ENCODE measurements at regions not wholly inside any gene's neighbourhood (a gene's known extent, or its start where the extent isn't known, plus 50 kb on each side); places are given as distances from the start of the nearest gene placed in this dataset.

DNA sequence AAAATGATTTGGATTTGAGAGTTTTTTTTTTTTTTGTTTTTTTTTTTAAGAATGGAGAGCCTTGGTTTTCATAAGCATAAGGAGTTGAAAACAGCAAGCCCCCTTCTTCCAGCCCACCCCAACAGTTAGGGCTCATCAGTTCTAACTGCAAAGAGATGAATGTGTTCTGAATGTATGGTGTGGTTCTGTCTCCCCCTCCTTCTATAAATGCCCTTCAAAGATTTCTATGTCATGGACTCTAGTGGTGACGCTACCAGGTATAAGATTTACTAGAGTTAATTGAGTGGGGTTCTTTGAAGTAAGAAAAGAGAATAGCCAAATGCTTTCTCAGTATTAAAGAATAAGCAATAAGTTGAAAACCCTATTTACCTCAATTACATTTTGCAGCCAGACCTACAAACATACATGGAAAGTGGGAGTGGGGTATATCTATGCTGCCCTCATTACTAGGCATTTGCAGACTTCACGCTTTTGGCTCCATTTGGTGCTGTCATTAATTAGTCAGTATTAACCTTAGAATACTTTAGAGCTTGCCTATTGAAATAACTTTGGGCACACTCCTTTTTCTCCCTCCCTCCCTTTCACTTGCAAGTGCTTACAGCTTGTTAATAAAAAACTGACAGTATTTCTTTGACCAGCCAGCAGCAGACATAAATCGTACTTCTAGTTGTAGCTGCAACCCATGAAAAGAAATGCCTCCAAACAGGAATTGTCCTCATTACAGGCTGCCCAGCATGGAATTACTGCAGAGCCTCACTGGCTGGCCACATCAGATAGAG is 667.2 kb upstream of the ZNF608 start:
- TF ChIP-seq, protein P1, sequence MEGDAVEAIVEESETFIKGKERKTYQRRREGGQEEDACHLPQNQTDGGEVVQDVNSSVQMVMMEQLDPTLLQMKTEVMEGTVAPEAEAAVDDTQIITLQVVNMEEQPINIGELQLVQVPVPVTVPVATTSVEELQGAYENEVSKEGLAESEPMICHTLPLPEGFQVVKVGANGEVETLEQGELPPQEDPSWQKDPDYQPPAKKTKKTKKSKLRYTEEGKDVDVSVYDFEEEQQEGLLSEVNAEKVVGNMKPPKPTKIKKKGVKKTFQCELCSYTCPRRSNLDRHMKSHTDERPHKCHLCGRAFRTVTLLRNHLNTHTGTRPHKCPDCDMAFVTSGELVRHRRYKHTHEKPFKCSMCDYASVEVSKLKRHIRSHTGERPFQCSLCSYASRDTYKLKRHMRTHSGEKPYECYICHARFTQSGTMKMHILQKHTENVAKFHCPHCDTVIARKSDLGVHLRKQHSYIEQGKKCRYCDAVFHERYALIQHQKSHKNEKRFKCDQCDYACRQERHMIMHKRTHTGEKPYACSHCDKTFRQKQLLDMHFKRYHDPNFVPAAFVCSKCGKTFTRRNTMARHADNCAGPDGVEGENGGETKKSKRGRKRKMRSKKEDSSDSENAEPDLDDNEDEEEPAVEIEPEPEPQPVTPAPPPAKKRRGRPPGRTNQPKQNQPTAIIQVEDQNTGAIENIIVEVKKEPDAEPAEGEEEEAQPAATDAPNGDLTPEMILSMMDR (IDR thresholded peaks at IDR 0.05), result no peak
- no peak for TF ChIP-seq POLR2A (IDR thresholded peaks at IDR 0.05)
- DNase-seq (ENCODE audit: low spot score in 2 of 2), result no peak
- intact Hi-C loops (cut with DNase I; ENCODE audit: low total_unique reads), result no loop called here
- 75 to 78% methylated on average over 3 of the region's 3 CpGs for WGBS, 2 donors
- no peak overlapping the region for H3K4me3 ChIP-seq (ENCODE audit: low read depth, poor library complexity, severe bottlenecking)

DNA sequence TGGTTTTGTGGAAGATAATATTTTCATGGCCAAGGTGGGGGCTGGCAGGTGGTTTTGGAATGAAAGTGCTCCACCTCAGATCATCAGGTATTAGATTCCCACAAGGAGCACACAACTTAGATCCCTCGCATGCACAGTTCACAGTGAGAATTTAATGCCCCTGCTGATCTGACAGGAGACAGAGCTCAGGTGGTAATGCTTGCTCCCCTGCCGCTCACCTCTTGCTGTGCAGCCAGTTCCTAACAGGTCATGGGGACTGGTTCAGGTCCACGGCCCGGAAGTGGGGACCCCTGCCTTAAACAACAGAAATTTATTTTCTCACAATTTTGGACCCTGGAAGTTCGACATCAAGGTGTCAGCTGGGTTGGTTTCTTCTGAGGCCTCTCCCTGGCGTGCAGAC is 668.7 kb upstream of the ZNF608 start:
- DNase-seq (ENCODE audit: low spot score in 2 of 2), result no peak
- intact Hi-C loops (cut with DNase I; ENCODE audit: low total_unique reads), result no loop called here
- H3K4me3 ChIP-seq (ENCODE audit: low read depth, poor library complexity, severe bottlenecking), result no peak overlapping the region
- 95 to 96% methylated on average over 6 of the region's 6 CpGs for WGBS, 2 donors
- TF ChIP-seq, protein P1 (IDR thresholded peaks at IDR 0.05), result no peak
- TF ChIP-seq POLR2A (IDR thresholded peaks at IDR 0.05), result no peak

DNA sequence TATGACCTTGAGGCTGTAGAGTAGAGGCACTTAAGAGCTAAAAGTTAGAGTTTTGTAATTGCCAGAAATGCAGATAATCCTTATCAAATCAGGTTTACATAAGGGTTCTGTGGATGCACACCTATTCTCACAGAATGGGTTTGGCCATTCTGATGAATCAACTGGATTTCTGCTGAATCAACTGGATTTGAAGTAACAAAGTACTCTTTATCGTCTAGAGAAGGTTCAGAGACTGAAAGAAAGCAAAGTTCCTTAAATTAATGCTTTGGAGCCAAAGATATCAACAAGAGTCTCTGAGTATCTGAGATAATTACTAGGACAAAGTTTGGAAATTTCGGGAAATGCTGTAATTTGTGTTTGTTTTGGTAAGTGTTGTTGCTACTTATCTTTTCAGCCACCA is 669.6 kb upstream of the ZNF608 start:
- no peak for TF ChIP-seq POLR2A (IDR thresholded peaks at IDR 0.05)
- TF ChIP-seq, protein P1 (IDR thresholded peaks at IDR 0.05), result no peak
- 84 to 90% methylated on average over 2 of the region's 2 CpGs for WGBS, 2 donors
- DNase-seq (ENCODE audit: low spot score in 2 of 2), result no peak
- H3K4me3 ChIP-seq (ENCODE audit: low read depth, poor library complexity, severe bottlenecking), result no peak overlapping the region
- intact Hi-C loops (cut with DNase I; ENCODE audit: low total_unique reads), result no loop called here

DNA sequence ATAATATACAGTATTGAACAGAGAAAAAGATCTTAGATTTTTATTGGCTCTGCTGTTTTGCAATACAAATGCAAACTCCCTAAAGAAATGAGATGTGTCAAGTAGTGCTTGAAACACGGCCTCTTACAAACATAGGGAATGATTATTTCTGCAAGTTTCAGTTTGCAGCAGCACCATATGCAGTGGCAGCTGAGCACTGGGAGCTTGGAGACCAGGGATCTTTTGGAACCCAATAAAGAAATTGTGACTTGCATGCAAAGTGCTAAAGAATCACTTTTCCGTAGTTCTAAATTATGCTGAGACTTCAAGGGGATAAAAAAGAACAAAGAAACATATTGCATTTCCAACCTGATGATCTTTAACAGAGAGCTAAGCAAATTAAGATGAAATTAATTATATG is 674.6 kb upstream of the ZNF608 start:
- intact Hi-C loops (cut with DNase I; ENCODE audit: low total_unique reads), result no loop called here
- H3K4me3 ChIP-seq (ENCODE audit: low read depth, poor library complexity, severe bottlenecking), result no peak overlapping the region
- WGBS, 2 donors, result 75 to 83% methylated on average over 2 of the region's 2 CpGs
- DNase-seq (ENCODE audit: low spot score in 2 of 2), result no peak
- TF ChIP-seq POLR2A (IDR thresholded peaks at IDR 0.05), result no peak
- TF ChIP-seq, protein P1 (IDR thresholded peaks at IDR 0.05), result no peak

DNA sequence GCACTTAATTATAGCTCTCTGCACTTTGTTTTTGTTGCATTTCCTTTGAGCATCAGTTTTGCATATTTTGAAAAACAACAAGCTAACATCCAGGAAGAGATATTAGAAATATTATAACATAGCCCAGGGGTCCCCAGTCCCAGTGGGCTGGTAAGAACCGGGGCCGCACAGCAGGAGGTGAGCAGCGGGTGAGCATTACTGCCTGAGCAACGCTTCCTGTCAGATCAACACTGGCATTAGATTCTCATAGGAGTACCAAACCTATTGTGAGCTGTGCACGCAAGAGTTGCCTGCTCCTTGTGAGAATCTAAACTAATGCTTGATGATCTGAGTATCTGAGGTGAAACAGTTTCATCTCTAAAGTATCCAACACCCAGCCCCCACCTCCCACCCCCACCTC is 675.9 kb upstream of the ZNF608 start:
- no peak overlapping the region for H3K4me3 ChIP-seq (ENCODE audit: low read depth, poor library complexity, severe bottlenecking)
- 85 to 86% methylated on average over 5 of the region's 5 CpGs for WGBS, 2 donors
- no peak for DNase-seq (ENCODE audit: low spot score in 2 of 2)
- TF ChIP-seq, protein P1 (IDR thresholded peaks at IDR 0.05), result no peak
- no peak for TF ChIP-seq POLR2A (IDR thresholded peaks at IDR 0.05)
- intact Hi-C loops (cut with DNase I; ENCODE audit: low total_unique reads), result no loop called here

All from lower leg skin (tissue), 4 donors.